Glomerular visceral epithelial cell (primary cell): ENCODE measurements at regions not wholly inside any gene's neighbourhood (a gene's known extent, or its start where the extent isn't known, plus 50 kb on each side); places are given as distances from the start of the nearest gene placed in this dataset.

ENCODE experiments used
- DNase-seq: peaks from one replicate; pipeline ENCODE4 v3.0.0-alpha.2; 2016; ENCODE audit errors: extremely low spot score

DNA sequence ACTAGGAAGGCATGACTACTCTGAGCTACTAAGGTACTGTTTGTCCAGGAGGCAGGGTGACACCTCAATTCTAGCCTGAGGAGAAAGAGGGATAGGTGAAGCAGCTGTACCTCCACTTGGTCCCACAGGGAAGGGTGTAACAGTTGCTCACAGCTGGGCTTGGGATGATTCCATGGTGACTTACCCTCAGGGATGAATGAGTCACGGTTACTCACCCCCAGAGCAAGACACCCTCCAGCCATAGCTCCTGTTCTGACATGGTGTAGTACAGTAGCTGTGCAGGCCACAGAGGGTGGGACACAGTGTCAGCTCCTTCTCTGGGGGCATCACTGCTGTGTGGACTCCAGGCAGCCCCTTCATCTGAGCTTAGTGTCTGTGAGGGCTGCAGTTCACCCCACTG is 868.6 kb upstream of the SEMA6D start:
- no peak for DNase-seq

GRCh38 chr15:46853600-46853999 is 863.7 kb upstream of the SEMA6D start:
- no peak for DNase-seq

DNA sequence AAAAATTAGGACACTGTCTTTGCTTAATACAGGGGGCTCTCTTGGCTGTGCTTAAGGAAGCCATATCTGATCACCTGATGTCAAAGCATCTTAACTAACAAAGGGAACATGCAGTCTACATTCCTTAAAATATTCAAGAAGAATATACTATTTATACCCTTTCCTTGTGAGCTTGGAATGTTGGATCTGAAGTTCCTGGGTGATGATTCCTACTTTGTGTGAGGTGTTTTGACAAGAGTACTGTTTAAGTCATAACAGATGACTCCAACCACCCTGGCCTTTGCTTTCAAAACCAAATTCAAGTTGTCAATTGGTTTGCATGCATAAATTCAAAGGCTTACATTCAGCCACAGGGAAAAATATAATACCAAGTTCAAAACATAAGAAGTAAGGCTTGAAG is 862.7 kb upstream of the SEMA6D start:
- DNase-seq: no peak

DNA sequence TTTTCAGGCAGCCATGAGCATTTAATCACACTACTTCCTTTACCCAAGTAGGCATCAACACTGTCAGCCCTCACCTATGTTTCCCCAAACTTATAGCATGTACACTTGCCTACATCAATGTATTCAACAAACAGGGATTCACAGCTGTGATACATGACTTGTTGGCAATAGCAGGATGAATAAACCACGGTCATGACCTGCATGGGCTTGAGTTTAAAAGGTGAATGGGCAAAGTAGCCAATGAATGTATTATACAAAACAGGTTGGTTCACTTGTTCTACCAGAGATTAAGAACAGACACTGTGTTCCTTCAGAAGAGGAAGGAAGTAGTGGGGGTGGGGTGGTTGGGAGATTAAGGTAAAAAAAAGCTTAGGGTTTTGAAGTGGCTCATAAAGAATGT is 861.9 kb upstream of the SEMA6D start:
- no peak for DNase-seq

DNA sequence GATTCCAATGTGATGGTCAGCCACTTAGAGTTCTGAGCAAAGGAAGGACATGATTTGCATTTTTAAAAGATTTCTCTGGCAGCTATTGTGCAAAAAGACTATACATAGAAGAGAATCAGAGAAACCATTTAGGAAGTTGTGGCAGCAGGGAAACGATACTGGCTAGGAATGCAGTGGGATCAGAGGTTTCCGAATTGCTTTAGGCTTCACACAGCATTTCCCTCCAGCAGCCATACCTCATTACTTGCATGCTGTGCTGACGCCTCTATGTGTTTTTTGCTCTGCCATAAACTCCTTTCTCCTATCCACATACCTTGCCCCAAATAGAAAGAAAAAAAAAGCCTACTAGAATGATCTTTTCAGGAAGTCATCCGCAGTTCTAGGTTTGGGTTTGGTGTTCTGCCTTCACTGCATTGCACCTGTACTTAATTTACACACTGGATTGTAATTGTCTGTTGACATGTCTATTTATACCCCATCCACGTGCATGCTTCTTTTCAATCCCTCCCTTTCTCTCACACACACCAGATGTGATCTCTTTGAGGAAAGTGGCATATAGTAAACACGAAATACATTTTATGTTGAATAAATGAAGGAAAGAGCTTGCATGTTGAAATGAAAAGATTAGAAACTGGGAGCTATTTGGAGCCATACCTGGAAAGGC is 860.3 kb upstream of the SEMA6D start:
- no peak for DNase-seq

- DNase-seq: no peak
These were observed 859.2 kb upstream of the SEMA6D start for GRCh38 chr15:46858150-46858549.

- DNase-seq: no peak
These were observed 855.5 kb upstream of the SEMA6D start for GRCh38 chr15:46861796-46862195.

DNA sequence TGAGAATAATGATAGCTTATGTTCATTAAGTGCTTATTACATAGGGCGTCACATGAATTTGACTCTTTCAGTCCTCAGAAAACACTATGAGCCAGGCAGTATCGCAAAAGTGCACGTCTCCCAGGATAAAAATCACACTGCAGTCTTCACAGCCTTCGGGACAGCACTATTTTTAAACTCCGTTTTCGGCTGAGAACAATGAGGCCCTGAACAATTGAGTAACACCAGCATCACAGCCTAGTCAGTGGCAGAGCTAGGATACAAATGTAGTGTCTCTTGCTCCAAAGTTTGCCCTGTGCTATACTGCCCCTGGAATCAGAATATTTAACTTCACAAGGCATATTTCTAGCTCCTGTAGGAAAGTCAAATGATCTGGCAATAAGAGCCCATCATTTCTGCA is 852.1 kb upstream of the SEMA6D start:
- DNase-seq: no peak

- DNase-seq: no peak
These were observed 844.9 kb upstream of the SEMA6D start for GRCh38 chr15:46872286-46872980.

DNA sequence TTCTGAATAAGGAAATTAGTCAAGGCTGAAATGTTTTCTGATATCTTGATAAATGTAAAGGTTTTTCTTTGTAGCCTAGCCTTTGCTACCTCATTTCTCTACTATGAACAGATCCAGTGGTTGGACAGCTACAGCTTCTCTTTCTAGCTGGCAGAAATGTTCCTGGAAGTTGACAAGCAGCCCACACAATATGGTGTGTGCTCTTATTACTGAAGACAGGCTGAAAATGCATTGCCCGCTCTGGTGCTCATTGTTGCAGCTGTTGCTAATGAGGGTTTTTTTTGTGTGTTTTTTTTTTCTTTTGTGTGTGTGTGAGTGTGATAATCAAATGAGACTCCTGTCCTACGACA is 844.3 kb upstream of the SEMA6D start:
- DNase-seq: no peak

DNA sequence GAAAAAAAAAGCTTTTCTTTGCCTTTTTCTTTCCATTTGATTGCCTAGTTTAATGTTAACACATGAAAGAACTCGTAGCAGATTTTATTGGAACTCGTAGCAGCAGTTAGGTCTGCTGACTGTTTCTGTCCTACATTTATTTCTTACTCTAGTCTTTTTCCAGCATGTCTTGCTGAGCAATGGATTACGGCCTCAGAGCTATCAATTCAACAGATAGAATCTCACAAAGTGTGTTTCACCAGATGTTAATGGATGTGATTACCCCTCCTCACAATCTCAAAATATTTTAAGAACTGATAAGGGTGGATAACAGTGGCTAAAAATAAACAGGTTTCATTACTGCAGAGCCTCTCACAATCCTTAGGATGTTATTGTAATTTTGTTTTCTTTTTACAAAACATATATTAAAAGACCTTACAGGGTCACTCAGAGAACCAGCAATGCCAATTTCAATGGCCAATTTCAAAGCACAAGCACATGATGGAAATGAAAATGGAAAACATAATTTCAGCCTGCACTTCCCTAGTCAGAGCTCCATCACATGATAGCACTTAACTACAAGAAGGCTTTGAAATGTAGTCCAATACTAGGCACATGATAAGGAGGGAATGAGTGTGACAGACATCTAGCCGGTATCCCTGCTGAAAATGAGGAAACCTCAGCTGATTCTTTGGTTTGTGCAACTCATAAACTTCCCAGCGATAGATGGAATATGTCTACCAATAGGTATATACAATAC is 838.1 kb upstream of the SEMA6D start:
- no peak for DNase-seq

DNA sequence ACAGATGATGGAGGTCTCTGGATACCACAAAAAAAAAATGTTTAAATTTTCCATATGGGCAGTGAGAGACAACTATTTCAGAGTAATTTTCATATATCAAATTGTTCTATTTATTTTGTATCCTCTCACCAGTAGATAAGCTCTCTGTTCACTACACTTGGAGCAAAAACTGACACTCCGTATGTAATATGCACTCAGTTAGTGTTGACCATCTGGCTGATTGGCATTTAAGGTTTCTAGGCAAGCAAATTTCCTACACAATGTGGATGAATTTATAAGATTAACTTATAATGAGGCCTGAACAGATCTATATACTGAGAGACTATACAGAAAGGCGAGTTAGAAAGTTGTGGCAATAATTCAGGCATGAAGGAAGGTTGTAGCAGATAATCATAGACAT is 836.5 kb upstream of the SEMA6D start:
- DNase-seq: no peak

DNA sequence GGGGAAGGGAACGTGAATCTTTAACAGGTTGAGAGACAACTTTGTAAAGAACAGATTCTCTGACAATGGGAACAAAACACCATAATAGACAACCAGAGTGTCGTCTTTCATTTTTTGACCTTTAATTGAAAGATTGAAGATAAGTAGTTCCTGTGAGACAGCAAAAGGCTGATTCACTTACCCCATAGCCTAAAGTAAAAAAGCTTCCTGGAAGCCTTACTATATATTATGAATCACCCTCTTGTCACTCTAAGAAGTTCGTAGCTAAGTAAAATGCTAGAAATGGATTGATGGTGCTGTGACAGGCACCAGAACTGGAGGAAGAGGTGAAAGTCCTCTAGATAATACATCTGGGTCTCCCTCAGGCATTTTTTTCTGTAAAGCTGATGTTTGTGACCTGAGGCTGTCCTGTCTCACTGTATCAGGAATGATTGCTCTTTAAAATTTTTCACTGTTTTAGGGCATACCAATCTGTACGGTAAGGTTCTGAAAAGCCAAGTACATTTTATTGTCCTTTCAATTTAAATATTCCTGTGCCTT is 824.6 kb upstream of the SEMA6D start:
- no peak for DNase-seq

DNA sequence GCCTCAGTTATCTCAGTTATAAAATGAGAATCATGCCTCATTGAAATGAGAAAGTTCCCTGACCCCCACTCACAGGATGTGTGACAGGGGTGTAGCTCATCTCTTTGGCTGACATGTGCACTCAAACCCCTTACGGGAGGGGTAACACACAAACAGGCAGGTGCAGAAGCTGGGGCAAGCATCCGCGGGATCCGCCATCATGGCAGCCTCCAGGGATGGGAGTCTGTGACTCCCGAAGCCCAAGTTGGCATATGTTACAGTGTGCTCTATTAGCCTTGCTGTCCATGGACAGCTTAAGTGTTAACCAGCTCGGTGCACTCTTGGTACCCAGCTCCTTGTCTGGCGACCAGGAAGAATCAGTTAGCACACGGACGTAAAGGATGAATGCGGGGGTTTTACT is 822.7 kb upstream of the SEMA6D start:
- DNase-seq: no peak

- DNase-seq: no peak
These were observed 820.0 kb upstream of the SEMA6D start for GRCh38 chr15:46897266-46897665.

- no peak for DNase-seq
These were observed 816.3 kb upstream of the SEMA6D start for GRCh38 chr15:46901001-46901400.

DNA sequence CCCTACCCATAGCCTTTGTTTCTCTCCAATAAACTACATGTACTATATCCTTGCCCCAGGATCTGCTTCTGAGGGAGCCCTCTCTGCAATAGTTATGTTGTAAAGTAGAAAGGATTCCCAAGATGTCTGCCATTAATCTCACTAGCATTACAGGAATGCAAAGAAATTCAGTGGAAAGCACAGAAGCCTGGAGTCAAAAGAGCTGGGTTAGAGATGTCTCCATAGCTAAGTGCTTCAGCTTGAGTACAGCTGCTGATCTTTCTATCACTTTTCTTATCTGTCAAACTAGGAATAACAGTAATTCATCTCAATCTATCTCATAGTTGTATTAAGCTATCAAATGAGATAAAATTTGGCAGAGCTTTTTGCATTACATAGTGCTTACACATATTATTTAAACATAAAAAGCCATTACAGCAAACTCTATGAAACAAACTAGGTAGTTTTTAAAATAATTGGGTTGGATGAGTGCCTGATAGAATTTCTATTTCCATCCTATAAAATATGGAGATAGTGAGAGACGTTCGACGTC is 799.5 kb upstream of the SEMA6D start:
- no peak for DNase-seq

DNA sequence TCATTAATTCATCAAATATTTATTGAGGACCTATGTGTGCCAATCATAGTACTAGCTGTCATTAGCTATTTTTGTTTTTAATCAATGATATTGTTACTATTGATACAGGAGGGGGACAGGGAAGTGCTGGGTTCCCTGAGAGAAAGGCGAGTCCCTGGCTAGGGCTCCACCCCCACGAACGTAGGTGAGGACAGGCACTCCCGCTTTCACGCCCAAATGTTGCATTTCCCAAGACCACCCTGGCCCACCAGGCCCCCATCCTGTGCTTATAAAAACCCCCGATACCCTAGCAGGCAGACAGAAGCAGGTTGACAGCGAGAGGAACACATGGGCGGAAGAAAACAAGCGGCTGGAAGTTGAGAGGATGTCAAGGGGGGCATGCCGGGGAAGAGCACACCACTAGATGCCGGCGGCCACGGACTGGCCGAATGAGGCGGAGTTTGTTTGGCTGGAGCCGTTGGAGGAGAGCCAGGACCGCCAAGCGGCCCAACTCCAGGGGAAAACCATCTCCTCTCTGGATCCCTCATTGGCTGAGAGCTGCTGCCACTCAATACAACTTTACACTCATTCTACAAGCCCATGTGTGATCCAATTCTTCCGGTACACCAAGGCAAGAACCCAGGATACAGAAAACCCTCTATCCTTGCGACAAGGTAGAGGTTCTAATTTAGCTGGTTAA is 798.7 kb upstream of the SEMA6D start:
- no peak for DNase-seq

DNA sequence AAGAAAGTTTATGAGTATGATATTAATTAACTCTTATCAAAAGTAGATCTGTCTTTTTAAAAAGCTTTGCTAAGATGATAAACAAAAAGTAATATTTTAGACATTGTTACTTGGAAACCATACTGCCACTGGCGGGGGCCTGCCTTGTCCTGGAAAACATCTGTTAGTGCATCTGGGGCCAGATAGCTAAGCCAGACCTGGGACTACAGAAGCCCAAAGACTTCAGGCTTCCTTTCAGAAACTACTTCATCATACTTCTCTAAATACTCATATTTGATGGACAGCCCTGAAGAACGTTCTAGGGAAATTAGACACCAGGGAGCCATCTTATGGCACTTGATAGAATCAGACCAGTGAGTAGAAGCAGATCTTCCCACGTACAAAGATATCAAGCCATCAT is 795.4 kb upstream of the SEMA6D start:
- no peak for DNase-seq

DNA sequence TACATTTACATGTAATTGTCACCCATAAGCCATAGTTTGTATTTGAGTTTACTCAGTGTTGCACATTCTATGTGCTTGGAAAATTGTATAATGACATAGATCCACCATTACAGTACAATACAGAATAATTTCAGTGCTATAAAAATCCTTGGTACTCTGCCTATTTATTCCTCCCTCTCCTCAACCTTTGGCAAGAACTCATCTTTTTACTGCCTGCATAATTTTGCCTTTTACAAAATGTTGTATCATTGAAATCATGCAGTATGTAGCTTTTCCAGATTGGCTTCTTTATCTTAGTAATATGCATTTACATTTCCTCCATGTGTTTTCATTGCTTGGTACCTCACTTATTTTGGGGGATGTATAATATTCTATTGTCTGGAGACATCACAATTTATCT is 786.9 kb upstream of the SEMA6D start:
- DNase-seq: no peak

GRCh38 chr15:46933332-46933731 is 784.0 kb upstream of the SEMA6D start:
- no peak for DNase-seq

GRCh38 chr15:46934851-46935250 is 782.5 kb upstream of the SEMA6D start:
- DNase-seq: no peak
